ENCODE measurements at regions not wholly inside any gene's neighbourhood (a gene's known extent, or its start where the extent isn't known, plus 50 kb on each side); places are given as distances from the start of the nearest gene placed in this dataset.

GRCh38 chr1:198858033-198858432 lies 219.2 kb downstream of the PTPRC start:
- H3K4me1 Mint-ChIP-seq (ENCODE audit: unreplicated experiment) = peaks cover 14% of the 10 kb centered on the region
- TF ChIP-seq CTCF (IDR thresholded peaks at IDR 0.05) = no peak
- H3K27ac Mint-ChIP-seq (ENCODE audit: unreplicated experiment) = no peak overlapping the region
- H3K27me3 Mint-ChIP-seq (ENCODE audit: unreplicated experiment) = no peaks in the 10 kb centered on the region
- H3K9me3 Mint-ChIP-seq (ENCODE audit: unreplicated experiment) = peaks cover 4% of the 10 kb centered on the region
- H3K4me3 Mint-ChIP-seq (ENCODE audit: unreplicated experiment) = no peak overlapping the region
- no peak for DNase-seq (ENCODE audit: extremely low spot score, unreplicated experiment)
- H3K36me3 Mint-ChIP-seq (ENCODE audit: unreplicated experiment) = peaks cover 51% of the 10 kb centered on the region

GRCh38 chr1:198860371-198860770 lies 221.5 kb downstream of the PTPRC start:
- no peaks in the 10 kb centered on the region for H3K9me3 Mint-ChIP-seq (ENCODE audit: unreplicated experiment)
- DNase-seq (ENCODE audit: extremely low spot score, unreplicated experiment) = no peak
- H3K36me3 Mint-ChIP-seq (ENCODE audit: unreplicated experiment) = peaks cover 47% of the 10 kb centered on the region
- TF ChIP-seq CTCF (IDR thresholded peaks at IDR 0.05) = no peak
- H3K4me1 Mint-ChIP-seq (ENCODE audit: unreplicated experiment) = peaks cover 19% of the 10 kb centered on the region
- no peaks in the 10 kb centered on the region for H3K27me3 Mint-ChIP-seq (ENCODE audit: unreplicated experiment)
- no peak overlapping the region for H3K27ac Mint-ChIP-seq (ENCODE audit: unreplicated experiment)
- no peak overlapping the region for H3K4me3 Mint-ChIP-seq (ENCODE audit: unreplicated experiment)

- H3K4me3 Mint-ChIP-seq (ENCODE audit: unreplicated experiment) = no peak overlapping the region
- peak overlapping the region; percentile 14 for H3K27ac Mint-ChIP-seq (ENCODE audit: unreplicated experiment)
- peaks cover 44% of the 10 kb centered on the region for H3K36me3 Mint-ChIP-seq (ENCODE audit: unreplicated experiment)
- H3K4me1 Mint-ChIP-seq (ENCODE audit: unreplicated experiment) = peaks cover 24% of the 10 kb centered on the region
- H3K9me3 Mint-ChIP-seq (ENCODE audit: unreplicated experiment) = no peaks in the 10 kb centered on the region
- no peaks in the 10 kb centered on the region for H3K27me3 Mint-ChIP-seq (ENCODE audit: unreplicated experiment)
- DNase-seq (ENCODE audit: extremely low spot score, unreplicated experiment) = no peak
- no peak for TF ChIP-seq CTCF (IDR thresholded peaks at IDR 0.05)
Measured at GRCh38 chr1:198861636-198862035, 222.8 kb downstream of the PTPRC start.

DNA sequence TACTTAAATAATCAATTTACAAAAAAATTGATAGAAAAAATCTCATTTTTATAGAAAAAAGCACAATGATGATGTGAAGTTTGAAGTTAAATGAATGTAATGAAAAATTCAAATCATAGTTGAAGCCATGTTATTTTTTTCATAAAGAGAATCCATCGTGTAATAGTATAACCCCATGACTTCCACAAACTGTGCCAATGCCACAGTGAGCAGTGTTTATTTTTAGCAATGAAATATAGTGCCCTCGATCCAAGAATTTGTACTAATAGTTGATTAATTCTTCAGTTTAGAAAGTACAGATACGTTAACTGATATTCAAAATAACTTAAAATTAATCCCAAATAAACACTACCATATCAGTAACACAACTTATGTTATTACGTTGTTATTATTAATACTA lies 225.9 kb downstream of the PTPRC start:
- no peak overlapping the region for H3K4me3 Mint-ChIP-seq (ENCODE audit: unreplicated experiment)
- H3K9me3 Mint-ChIP-seq (ENCODE audit: unreplicated experiment) = no peaks in the 10 kb centered on the region
- H3K36me3 Mint-ChIP-seq (ENCODE audit: unreplicated experiment) = peaks cover 22% of the 10 kb centered on the region
- H3K4me1 Mint-ChIP-seq (ENCODE audit: unreplicated experiment) = peaks cover 34% of the 10 kb centered on the region
- H3K27me3 Mint-ChIP-seq (ENCODE audit: unreplicated experiment) = no peaks in the 10 kb centered on the region
- no peak overlapping the region for H3K27ac Mint-ChIP-seq (ENCODE audit: unreplicated experiment)
- no peak for TF ChIP-seq CTCF (IDR thresholded peaks at IDR 0.05)
- DNase-seq (ENCODE audit: extremely low spot score, unreplicated experiment) = no peak

DNA sequence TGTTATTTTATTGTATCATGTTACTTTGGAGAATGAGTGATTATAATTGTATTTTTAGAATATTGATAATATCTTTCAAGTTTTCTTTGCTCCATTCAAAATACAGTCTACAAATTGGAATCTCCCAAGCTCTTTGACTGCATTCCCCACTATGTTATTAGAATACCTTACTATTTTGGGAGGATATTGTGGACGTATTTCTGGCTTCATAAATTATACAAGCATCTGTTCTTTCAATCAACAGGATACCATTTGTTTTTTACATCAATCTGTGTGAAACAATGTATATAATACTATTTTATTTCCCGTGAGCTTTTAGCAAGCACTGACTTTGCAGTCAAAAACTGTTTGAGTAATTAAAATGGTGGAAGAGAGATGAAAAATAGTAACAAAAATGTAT lies 226.5 kb downstream of the PTPRC start:
- TF ChIP-seq CTCF (IDR thresholded peaks at IDR 0.05) = no peak
- peaks cover 36% of the 10 kb centered on the region for H3K4me1 Mint-ChIP-seq (ENCODE audit: unreplicated experiment)
- no peak overlapping the region for H3K27ac Mint-ChIP-seq (ENCODE audit: unreplicated experiment)
- no peaks in the 10 kb centered on the region for H3K27me3 Mint-ChIP-seq (ENCODE audit: unreplicated experiment)
- no peak for DNase-seq (ENCODE audit: extremely low spot score, unreplicated experiment)
- H3K4me3 Mint-ChIP-seq (ENCODE audit: unreplicated experiment) = no peak overlapping the region
- H3K9me3 Mint-ChIP-seq (ENCODE audit: unreplicated experiment) = no peaks in the 10 kb centered on the region
- peaks cover 24% of the 10 kb centered on the region for H3K36me3 Mint-ChIP-seq (ENCODE audit: unreplicated experiment)
